ENCODE measurements at regions not wholly inside any gene's neighbourhood (a gene's known extent, or its start where the extent isn't known, plus 50 kb on each side); places are given as distances from the start of the nearest gene placed in this dataset.

DNA sequence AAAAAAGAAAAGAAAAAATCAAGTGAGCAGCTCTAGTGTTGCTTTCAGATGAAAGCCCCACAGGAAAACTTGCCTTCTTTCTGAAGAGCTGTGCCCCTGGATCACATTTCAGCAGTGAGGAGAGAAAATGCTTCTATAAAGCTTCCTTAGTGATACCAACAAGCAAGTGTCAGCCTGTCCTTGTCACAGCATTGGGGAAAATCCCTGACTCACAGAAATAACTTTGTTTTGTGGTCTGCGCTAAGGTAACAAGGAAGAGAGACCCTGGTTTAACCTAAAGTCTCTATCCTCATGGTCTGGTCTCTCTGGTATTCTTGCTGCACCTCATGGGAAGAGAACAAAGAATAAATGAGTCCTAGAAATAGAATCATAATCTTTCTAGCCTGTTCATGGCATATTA, 885.2 kb upstream of the SORCS1 start:
- TF ChIP-seq, protein P1, sequence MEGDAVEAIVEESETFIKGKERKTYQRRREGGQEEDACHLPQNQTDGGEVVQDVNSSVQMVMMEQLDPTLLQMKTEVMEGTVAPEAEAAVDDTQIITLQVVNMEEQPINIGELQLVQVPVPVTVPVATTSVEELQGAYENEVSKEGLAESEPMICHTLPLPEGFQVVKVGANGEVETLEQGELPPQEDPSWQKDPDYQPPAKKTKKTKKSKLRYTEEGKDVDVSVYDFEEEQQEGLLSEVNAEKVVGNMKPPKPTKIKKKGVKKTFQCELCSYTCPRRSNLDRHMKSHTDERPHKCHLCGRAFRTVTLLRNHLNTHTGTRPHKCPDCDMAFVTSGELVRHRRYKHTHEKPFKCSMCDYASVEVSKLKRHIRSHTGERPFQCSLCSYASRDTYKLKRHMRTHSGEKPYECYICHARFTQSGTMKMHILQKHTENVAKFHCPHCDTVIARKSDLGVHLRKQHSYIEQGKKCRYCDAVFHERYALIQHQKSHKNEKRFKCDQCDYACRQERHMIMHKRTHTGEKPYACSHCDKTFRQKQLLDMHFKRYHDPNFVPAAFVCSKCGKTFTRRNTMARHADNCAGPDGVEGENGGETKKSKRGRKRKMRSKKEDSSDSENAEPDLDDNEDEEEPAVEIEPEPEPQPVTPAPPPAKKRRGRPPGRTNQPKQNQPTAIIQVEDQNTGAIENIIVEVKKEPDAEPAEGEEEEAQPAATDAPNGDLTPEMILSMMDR (IDR thresholded peaks at IDR 0.05; ENCODE audit: poor library complexity) = no peak
- TF ChIP-seq EZH2 (IDR thresholded peaks at IDR 0.05; ENCODE audit: borderline replicate concordance) = no peak
- TF ChIP-seq EZH2phosphoT487 (IDR thresholded peaks at IDR 0.05; ENCODE audit: low read depth, severe bottlenecking, unreplicated experiment) = no peak
